ENCODE measurements at regions not wholly inside any gene's neighbourhood (a gene's known extent, or its start where the extent isn't known, plus 50 kb on each side); places are given as distances from the start of the nearest gene placed in this dataset.

DNA sequence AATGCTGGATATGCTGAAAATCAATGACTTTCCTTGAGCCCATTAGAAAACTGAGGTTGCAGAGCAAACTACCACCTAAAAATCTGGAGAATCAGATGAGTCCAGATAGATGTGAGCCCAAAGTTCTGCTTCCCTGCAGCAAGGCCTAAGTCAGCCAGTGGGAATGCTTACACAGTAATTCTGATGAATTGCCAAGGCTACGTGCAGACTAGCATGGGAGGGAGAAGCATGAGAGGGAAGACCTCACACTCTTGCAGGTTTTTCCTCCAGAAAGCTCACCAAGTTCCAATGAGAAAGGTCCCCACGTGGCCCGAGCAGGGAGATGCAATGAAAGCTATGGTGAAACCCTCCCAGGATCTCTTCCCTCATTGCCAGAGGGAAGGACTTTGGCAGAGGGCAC, 104.8 kb upstream of the SIRPA start:
- DNase-seq (ENCODE audit: low read depth in 2 of 2) = no peak

DNA sequence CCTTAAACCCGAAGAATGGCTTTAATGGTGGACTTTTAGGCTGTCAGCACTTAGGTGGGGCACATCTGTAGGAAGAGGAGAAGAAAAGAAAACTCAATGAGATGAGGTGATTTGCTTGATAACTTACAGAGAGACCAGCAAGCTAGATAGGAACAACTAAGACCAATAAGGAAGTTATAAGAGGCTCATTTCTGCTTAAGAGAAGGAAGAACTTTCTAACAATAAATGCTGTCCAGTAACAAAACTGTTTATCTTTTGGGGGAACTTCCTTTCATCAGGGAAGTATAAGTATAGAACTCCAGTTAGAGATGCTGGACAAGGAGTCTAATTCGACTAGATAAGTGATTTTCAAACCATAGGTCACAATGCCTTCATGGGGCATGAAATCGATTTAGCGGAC, 107.2 kb upstream of the SIRPA start:
- DNase-seq (ENCODE audit: low read depth in 2 of 2) = no peak

DNA sequence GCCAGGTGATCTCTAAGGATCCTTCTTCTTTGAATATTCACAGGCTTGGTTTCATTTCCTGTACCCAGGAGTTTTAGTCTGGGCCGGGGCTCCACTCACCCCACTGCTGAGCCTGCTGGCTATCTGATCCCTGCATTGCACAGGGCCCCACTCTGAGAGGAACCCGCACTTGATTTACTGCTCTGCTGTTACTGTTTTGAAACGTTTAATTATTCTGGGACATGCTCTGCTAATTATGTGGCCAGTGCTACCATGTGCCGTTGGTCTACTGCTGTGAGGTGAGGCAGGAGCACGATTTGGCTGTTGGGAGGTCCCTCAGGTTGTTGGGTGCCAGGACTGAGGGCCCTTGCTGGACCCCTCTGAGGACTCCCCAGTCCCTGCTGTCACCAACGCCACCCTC, 108.7 kb upstream of the SIRPA start:
- DNase-seq (ENCODE audit: low read depth in 2 of 2) = no peak

DNA sequence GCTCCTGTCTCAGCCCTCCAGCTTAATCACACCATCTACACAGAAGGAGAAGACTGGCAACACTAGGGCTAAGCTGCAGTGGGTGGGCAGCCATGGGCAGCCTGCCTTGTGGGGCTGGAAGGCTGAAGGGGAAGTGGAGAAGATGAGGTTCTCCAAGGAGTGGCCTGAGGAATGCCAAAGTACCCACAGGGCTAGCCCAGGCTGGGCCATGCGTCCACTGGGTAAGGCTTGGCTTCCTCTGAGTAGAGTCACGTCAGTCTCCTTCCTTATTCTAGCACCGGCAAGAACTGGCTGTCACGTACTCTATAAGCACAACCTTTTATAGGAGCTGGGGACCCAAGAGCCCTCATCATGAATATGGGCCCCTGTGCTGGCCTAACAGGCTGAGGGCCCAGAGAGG, 110.6 kb upstream of the SIRPA start:
- no peak for DNase-seq (ENCODE audit: low read depth in 2 of 2)

DNA sequence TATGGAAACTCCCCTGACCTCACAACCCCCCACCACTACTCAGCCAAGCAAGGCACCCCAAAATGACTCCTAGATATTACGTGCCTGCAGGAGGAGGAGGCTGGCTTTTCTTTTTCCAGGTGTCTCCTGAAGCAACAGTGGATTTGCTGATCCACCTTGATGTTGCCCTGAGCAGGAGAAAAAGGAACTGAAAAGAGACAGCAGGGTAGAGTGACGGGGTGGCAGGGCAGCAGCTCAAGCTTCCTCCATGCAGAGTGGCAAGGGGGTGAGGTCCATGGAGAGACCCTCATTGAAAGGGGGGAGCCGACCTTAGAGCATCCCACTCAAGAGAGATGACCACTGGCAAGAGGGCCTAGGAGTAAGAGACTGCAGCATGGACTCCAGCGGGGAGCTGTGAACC, 112.0 kb upstream of the SIRPA start:
- DNase-seq (ENCODE audit: low read depth in 2 of 2) = no peak

DNA sequence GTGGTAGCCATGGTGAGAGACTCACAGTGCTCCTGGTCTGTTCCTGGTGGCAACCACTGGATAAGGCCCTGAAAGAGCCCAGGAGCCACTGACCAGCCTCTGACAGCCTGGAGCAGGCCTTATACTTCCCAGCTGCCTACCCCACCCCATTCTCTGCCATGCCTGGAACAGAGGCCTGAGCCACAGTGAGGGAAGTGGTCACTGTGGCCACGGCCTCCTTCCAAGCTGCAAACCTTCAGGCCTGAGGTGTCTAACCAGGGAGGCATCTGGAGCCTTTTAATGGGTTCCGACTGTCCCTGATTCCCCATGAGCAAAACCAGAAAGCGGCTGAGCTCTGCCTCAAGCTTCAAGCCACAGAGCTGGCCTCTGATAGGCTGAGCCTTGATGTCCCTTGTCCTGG, 113.0 kb upstream of the SIRPA start:
- no peak for DNase-seq (ENCODE audit: low read depth in 2 of 2)

DNA sequence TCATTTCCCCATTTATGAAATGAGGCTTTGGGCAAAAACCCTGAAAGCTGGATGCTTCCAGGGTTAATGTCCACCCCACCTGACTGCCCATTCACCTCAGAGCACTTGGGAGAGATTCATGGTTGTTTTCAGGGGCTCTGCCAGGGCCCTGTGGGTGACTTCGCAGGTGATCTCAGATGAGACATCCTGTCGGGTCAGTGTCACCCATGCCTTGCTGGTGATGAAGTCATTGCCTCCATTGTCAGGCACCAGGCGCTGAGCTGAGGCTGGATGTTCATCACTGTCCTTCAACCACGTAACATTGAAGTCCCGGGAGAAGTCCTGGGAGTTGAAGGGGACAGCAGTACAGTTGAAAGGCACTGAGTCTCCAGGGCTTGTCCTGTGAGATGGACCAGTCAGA, 115.6 kb upstream of the SIRPA start:
- no peak for DNase-seq (ENCODE audit: low read depth in 2 of 2)

DNA sequence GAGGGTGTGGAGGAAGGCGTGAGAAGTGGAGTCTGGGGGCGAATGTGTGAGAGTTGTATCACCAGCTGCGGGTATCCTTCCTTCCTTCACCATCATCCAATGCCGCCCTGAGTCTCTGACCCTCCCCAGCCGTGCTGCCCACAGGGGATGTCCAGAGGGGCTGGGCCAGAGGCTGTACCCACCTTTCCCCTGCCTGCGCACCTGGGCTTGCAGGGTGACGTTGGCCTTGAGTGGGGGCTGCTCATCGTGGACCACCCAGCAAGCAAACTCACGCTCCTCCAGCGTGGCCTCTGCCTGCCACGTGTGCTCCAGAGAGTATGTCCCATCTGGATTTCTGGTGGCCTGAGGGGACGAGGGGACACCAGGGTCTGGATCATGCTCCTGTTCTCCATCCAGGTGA, 116.9 kb upstream of the SIRPA start:
- DNase-seq (ENCODE audit: low read depth in 2 of 2) = no peak

DNA sequence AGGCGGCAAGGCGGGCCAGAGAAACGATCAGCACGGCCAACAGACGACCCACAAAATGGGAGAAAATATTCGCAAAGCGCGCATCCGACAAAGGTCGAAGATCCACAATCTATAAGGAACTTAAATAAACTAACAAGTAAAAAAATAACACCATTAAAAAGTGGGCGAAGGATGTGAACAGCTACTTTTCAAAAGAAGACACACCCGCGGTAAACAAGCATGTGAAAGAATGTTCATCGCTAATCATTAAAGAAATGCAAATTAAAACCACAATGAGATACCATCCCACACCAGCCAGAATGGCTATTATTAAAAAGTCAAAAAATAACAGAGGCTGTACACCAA, 117.8 kb upstream of the SIRPA start:
- DNase-seq (ENCODE audit: low read depth in 2 of 2) = no peak

DNA sequence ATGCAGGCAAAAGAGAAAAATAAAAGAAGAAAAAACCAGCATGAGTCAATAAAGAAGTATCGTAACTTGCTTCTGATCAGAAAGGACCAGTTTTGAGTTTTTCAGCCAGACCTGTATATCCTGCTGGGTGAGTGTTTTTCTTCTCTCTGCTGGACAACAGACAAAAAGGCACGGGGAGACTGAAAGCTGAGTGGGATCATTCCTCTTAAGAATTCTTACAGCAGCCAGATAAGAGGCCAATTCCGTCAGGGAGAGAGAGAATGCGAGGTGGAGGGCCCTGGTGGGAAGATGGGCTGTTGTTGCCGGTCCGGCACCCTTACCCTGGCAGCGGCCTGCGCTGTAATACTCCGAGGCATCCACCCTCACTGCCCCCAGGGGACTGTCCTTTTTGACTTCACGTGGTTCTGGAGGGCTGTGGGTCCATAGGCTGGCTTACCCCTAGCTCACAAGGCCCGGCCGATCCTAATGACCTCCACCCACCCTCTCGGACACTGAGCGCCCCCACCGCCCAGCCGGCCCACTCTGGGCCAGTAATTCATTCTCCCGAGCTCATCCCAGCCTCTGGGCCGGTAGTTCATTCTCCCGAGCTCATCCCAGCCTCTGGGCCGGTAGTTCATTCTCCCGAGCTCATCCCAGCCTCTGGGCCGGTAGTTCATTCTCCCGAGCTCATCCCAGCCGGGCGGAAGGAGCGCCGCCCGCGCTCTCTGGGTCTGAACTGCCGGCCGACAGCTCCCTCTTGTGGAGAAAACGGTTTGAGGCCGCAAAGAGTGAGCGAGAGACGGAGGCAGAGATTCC, 118.3 kb upstream of the SIRPA start:
- peak; percentile 52 to 62 for DNase-seq (ENCODE audit: low read depth in 2 of 2)

DNA sequence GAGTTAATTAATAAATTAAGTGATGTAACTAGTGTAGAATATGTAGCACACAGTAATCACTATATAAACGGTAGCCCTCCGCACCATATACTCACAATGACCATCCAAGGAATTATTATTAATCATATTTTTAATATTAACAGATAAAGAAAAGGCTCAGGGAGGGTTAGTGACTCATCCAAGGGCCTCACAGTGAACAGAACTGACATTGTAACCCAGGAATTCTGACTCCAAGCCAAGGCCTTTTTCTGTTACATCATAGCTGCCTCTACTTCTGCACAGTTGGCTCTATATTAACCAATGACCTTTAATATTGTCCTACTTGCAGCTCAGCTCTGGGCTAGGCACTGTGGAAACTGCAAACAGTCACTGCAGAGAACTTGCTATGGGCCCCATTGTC, 117.5 kb upstream of the SIRPG start:
- DNase-seq (ENCODE audit: low read depth in 2 of 2) = no peak

DNA sequence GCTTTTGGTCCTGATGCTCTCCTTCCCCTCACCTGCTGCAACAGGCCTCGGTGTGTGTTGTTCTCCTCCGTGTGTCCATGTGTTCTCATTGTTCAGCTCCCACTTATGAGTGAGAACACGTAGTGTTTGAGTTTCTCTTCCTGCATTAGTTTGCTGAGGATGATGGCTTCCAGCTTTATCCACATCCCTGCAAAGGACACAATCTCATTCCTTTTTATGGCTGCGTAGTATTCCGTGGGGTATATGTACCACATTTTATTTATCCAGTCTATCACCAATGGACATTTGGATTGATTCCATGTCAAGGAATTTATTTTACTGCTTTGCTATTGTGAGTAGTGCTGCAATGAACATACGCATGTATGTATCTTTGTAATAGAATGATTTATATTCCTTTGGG, 116.9 kb upstream of the SIRPG start:
- no peak for DNase-seq (ENCODE audit: low read depth in 2 of 2)

DNA sequence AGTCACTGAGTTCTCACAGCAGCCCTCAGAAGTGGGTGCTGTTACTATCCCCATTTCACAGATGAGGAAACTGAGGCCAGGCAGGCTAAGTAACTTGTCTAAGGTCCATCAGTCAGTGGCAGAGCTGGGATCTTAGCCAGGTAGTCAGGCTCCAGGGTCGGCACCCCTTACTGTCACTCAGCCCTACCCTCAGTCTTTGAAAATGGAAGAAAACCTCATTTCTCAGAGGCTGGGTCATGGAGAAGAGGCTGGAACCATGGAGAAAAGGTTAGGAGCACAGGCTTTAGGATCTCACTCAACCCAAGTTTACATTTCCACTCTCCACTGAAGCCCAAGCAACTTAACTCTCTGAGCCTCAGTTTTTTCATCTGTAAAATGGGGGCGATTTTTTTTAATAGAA, 116.2 kb upstream of the SIRPG start:
- DNase-seq (ENCODE audit: low read depth in 2 of 2) = no peak

DNA sequence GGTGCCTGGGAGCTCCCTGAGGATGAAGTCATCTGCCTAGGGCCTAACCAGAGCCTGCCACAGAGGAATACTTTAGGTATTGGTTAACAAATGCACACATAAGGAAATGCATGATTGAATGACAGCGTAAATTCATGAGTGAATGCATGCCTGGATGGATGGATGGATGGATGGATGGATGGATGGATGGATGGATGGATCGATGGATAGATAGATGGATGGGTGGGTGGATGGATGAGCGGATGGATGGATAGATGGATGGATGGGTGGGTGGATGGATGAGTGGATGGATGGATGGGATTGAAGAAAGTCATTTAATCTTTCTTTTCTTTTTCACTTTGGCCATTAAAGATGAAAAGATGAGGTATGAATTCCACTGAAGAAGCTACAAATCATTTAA, 111.9 kb upstream of the SIRPG start:
- no peak for DNase-seq (ENCODE audit: low read depth in 2 of 2)

DNA sequence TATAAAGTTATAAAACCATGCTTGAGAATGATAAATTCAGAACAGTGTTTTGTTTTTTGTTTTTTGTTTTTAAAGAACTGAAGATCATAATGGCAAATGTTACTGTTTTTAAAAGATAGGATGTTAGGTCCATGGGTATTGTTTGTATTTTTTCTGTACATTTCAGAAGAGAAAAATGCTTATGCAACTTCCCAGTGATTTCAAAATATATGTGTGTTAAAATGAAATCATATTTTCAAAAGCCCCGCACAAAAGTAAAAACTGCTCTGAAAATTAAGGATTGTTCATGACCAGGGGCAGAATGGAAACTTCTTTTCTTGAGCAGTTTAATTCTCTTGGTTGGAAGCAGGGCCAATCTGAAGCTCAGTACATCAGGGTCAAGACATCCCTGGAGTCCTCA, 109.2 kb upstream of the SIRPG start:
- DNase-seq (ENCODE audit: low read depth in 2 of 2) = no peak

DNA sequence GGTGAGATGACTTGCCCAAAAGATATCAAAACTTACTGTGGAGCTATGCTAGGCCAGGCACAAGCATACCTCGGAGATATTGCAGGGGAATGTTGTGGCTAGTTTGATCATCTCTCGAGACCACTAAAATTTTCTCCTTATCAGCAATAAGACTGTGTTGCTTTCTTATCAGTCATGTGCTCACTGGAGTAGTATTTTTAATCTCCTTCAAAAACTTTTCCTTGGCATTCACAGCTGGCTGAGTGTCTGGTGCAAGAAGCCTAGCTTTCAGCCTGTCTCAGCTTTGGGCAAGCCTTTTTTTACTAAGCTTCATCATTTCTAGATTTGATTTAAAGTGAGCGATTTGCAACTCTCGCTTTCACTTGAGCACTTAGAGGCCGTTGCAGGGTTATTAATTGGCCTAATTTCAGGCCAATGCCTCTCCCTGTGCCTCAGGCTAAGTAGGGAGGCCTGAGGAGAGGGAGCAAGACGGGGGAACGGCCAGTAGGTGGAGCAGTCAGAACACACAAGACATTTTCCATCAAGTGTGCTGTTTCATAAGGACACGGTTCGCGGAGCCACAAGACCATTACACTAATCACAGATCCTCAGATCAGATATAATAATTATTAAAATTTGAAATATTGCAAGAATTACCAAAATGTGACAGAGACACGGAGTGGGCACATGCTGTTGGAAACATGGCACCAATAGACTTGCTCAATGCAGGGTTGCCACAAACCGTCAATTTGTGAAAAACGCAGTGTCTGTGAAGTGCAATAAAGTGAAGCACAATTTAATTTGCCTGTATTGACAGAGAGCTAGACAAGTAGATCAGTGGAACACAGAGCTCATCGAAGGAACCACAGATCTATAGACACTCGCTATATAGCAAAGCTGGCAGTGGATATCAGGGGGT, 106.8 kb upstream of the SIRPG start:
- DNase-seq (ENCODE audit: low read depth in 2 of 2) = peak; percentile 14 to 19

DNA sequence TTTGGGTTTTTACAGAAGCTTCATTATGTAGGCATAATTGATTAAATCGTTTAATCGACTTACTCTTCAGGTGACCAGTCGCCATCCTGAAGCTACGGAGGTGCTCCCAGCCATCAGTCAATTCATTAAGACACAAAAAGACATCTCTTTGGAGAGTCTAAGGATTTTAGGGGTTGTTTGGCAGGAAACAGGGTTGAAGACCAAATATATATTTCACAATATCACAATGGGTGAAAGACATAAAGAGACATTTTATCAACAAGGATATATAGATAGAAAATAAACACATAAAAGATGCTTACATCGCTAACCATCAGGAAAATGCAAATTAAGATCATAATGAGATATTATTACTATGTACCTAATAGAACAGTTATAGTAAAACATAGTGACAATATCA, 104.0 kb upstream of the SIRPG start:
- no peak for DNase-seq (ENCODE audit: low read depth in 2 of 2)

DNA sequence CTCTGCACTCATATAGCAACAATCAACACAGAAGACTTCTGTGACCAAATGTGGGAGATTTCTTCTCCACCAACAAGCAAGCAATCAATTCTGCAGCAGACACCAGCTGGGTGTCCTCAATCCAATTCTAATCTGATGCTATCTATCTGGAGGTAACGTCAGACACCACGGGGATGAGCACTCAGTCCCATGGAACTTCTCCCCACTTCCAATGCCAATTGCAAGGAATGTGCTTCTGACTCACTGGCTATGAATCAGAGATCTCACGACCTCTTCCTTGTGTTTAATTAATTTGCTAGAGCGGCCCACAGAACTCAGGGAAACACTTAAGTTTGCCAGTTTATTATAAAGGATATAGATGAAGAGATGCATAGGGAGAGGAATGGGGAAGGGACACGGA, 103.5 kb upstream of the SIRPG start:
- DNase-seq (ENCODE audit: low read depth in 2 of 2) = no peak

DNA sequence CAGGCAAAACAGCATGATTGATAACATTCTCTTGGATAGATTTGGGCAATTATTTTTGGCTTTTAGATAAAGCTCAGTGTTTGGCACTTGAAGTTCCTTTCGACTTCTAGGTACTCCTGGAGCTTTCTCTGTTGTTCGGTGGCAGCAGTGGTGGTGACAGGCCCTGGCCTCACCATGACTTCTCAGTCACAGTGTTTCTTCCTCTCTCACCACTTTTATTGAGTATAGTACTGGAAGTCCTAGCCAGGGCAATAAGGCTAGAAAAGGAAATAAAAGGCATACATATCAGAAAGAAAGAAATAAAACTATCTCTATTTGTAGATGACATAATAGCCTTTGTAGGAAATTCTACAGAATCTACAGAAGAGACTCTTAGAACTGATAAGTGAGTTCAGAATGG, 101.2 kb upstream of the SIRPG start:
- no peak for DNase-seq (ENCODE audit: low read depth in 2 of 2)

DNA sequence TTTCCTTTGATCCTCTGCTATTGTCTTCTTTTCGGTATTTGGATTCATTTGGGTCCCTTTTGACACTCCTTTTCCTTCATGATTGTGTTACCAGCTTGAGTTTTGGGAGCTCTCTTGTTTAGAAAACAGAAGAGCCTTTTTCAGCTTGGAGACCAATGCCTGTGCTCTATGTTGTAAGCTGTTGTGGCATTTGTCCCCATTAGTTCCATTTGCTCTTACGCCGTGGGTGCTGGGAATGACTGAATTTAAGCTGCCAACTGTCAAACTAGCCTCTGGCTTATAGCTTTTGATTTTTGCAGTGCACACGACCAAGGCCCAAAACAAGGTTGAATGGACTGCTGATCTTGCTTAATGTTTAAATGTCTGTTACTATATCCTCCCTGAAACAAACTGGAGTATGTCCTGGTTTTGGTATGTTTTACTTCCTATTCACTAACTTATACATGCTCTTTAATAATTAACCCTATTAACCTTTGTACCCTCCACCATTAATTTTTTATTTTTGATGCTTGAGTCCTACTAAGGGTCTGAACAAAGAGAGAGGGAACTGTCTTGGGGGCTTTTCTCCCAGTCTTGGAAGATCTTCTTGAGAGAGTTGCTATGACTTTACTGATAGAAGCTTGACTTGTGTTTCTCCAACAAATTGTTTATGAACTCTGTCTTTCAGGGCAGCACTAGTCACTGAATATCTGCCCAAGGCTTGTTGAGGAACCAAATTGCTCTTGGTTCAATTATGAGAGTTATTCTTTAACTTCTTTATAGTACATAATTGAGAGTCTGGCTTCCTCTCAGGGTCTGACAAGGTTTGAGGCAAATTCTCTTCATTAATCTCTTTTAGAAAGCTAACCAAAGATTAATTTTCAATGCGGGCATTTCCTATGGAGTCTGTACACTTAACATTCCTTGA, 100.3 kb upstream of the SIRPG start:
- no peak for DNase-seq (ENCODE audit: low read depth in 2 of 2)

DNA sequence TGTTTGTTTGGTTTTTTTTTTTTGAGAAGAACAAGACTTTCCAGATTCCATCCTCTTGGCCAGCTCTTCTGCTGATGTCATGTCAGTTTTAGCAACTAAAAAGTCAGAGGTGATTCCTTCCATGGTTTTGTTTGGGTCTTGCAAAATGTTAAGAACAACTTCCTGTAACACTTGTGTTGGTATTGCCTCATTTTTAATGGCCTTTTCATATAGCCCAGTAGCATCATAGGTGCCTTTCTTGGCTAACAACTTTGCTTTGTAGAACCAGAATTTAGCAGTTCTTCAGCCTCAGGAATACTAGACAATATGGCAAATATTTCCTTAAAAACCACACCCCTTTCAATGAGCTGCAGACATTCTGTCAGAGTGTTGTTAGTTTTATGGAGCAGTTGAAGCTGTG, 99.5 kb upstream of the SIRPG start:
- no peak for DNase-seq (ENCODE audit: low read depth in 2 of 2)

DNA sequence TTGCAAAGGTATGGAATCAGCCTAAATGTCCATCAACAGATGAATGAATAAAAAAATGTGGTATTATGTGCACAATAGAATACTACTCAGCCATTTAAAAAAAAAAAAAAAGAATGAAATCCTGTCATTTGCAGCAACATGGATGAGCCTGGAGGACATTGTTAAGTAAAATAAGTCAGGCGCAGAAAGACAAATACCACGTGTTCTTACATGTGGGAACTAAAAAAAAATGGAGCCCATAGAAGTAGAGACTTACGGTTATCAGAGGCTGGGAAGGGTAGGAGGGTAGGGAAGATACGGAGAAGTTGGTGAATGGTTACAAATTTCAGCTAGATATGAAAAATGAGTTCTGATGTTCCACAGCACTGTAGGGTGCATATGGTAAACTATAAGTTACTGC, 97.2 kb upstream of the SIRPG start:
- DNase-seq (ENCODE audit: low read depth in 2 of 2) = no peak

Measured in activated CD8-positive, alpha-beta memory T cell treated with anti-CD3 and anti-CD28 coated beads for 4 hours (primary cell).